GM13977 (cell line): ENCODE measurements at regions not wholly inside any gene's neighbourhood (a gene's known extent, or its start where the extent isn't known, plus 50 kb on each side); places are given as distances from the start of the nearest gene placed in this dataset.

Experiments
- DNase-seq: peaks from one replicate; pipeline ENCODE4 v3.0.0; 2012; ENCODE audit warnings: low spot score
- CTCF ChIP-seq: IDR thresholded peaks from 2 replicates; pipeline ENCODE4 v1.5.1; 2012; ENCODE audit warnings: mild to moderate bottlenecking, control low read depth; ENCODE audit not compliant: insufficient read depth; ENCODE audit errors: extremely low read depth, missing control alignments
- in situ Hi-C: fragments of 300-500 bp; cut with MboI; formaldehyde crosslinking; loops from one replicate; pipeline ENCODE4 v1.12.0; 2022; ENCODE audit warnings: low sequenced_read_pairs, low pct_unique_long_range_greater_than_20kb, mixed read lengths, inconsistent platforms; ENCODE audit not compliant: unreplicated experiment

GRCh38 chr3:190790185-190790584, 72.3 kb downstream of the GMNC start:
- no peak for TF ChIP-seq CTCF
- DNase-seq, result no peak
- in situ Hi-C loops, result no loop called here

GRCh38 chr3:190786898-190787297, 75.6 kb downstream of the GMNC start:
- no peak for DNase-seq
- in situ Hi-C loops, result no loop called here
- TF ChIP-seq CTCF, result no peak

GRCh38 chr3:190785047-190785446, 77.4 kb downstream of the GMNC start:
- no peak for TF ChIP-seq CTCF
- in situ Hi-C loops, result no loop called here
- DNase-seq, result no peak

GRCh38 chr3:190780524-190780923, 82.0 kb downstream of the GMNC start:
- no peak for TF ChIP-seq CTCF
- no peak for DNase-seq
- in situ Hi-C loops, result no loop called here

GRCh38 chr3:190774633-190775032, 87.9 kb downstream of the GMNC start:
- DNase-seq, result no peak
- no peak for TF ChIP-seq CTCF
- in situ Hi-C loops, result no loop called here

- no peak for DNase-seq
- in situ Hi-C loops, result no loop called here
- no peak for TF ChIP-seq CTCF
Observed at GRCh38 chr3:190773948-190774347, 88.5 kb downstream of the GMNC start.

GRCh38 chr3:190772831-190773230, 89.7 kb downstream of the GMNC start:
- no peak for DNase-seq
- in situ Hi-C loops, result no loop called here
- no peak for TF ChIP-seq CTCF
